ENCODE measurements at regions not wholly inside any gene's neighbourhood (a gene's known extent, or its start where the extent isn't known, plus 50 kb on each side); places are given as distances from the start of the nearest gene placed in this dataset.

DNA sequence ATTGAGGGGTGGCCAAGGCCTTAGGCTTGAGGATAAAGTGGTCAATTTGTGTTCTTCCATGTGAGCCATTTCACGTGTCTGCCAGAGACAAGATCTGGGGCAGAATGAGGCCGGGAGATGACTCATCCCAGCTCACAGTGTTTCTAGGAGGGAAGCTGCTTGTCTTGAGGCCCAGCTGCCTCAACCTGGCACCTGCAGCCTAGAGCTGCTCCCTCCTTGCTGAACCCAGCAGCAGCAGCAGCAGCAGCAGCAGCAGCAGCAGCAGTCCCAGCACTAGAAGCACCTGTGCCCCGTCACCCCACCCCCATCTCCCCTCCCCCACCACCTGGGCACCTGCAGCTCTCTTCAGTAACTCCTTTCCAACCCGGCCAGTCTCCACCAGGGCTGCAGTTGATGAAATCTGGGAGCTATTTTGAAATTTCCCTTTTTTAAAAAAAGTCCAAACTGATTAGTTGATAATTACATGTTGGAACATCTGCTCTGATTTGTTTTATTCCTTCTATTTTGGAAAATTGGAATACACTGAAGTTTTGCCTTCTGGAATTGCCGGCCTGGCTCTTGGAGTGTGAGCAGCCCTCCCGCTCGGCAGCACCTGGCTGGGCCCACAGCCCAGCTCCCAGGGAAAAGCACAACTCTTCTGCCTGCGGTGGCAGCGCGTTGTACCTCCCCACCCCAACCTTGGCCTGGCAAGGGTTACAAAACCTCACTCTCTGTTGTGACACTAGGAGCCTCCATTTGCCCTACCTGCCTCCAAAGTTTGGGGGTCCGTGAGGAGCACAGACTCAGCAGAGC lies 143.5 kb downstream of the NXPE2 start:
- Histone ChIP-seq H3K27ac (ENCODE audit: low read length) (no peak overlapping the region), H3K4me1 (ENCODE audit: control insufficient read depth, insufficient read depth, low read length) (no peaks in the 10 kb centered on the region), H3K36me3 (ENCODE audit: control insufficient read depth, insufficient read depth, low read length) (no peaks in the 10 kb centered on the region), H3K9me3 (ENCODE audit: control insufficient read depth, insufficient read depth, low read depth, low read length) (no peaks in the 10 kb centered on the region), H3K4me3 (ENCODE audit: low read depth in 2 of 2, low read length in 2 of 2) (no peak overlapping the region), H3K27me3 (ENCODE audit: control insufficient read depth, insufficient read depth, low read length) (no peaks in the 10 kb centered on the region)
- DNase-seq (ENCODE audit: low read depth, low spot score) (no peak), ATAC-seq (no peak)
- ChIA-PET CTCF (no interaction called here), POLR2A (no interaction called here)
- BruUV-seq (replicated peaks), result no TSS peak
- TF ChIP-seq TCF7L2 (IDR thresholded peaks at IDR 0.05; ENCODE audit: low read depth, low read length) (no peak), POLR2AphosphoS5 (IDR thresholded peaks at IDR 0.05; ENCODE audit: low read depth, low read length) (no peak), SIN3A (IDR thresholded peaks at IDR 0.05; ENCODE audit: borderline replicate concordance, insufficient read depth, low read depth, low read length) (no peak)
- TF ChIP-seq, protein P1, sequence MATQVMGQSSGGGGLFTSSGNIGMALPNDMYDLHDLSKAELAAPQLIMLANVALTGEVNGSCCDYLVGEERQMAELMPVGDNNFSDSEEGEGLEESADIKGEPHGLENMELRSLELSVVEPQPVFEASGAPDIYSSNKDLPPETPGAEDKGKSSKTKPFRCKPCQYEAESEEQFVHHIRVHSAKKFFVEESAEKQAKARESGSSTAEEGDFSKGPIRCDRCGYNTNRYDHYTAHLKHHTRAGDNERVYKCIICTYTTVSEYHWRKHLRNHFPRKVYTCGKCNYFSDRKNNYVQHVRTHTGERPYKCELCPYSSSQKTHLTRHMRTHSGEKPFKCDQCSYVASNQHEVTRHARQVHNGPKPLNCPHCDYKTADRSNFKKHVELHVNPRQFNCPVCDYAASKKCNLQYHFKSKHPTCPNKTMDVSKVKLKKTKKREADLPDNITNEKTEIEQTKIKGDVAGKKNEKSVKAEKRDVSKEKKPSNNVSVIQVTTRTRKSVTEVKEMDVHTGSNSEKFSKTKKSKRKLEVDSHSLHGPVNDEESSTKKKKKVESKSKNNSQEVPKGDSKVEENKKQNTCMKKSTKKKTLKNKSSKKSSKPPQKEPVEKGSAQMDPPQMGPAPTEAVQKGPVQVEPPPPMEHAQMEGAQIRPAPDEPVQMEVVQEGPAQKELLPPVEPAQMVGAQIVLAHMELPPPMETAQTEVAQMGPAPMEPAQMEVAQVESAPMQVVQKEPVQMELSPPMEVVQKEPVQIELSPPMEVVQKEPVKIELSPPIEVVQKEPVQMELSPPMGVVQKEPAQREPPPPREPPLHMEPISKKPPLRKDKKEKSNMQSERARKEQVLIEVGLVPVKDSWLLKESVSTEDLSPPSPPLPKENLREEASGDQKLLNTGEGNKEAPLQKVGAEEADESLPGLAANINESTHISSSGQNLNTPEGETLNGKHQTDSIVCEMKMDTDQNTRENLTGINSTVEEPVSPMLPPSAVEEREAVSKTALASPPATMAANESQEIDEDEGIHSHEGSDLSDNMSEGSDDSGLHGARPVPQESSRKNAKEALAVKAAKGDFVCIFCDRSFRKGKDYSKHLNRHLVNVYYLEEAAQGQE (IDR thresholded peaks at IDR 0.05; ENCODE audit: insufficient read depth in 1 of 2, low read depth in 2 of 2, low read length in 1 of 2), result no peak
- TF ChIP-seq, protein P2, sequence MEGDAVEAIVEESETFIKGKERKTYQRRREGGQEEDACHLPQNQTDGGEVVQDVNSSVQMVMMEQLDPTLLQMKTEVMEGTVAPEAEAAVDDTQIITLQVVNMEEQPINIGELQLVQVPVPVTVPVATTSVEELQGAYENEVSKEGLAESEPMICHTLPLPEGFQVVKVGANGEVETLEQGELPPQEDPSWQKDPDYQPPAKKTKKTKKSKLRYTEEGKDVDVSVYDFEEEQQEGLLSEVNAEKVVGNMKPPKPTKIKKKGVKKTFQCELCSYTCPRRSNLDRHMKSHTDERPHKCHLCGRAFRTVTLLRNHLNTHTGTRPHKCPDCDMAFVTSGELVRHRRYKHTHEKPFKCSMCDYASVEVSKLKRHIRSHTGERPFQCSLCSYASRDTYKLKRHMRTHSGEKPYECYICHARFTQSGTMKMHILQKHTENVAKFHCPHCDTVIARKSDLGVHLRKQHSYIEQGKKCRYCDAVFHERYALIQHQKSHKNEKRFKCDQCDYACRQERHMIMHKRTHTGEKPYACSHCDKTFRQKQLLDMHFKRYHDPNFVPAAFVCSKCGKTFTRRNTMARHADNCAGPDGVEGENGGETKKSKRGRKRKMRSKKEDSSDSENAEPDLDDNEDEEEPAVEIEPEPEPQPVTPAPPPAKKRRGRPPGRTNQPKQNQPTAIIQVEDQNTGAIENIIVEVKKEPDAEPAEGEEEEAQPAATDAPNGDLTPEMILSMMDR (IDR thresholded peaks at IDR 0.05), result no peak
- in situ Hi-C loops (cut with HindIII; ENCODE audit: low pct_unique_long_range_greater_than_20kb, low sequenced_read_pairs), result no loop called here
- intact Hi-C loops (cut with micrococcal nuclease; ENCODE audit: unreplicated experiment), result no loop called here

DNA sequence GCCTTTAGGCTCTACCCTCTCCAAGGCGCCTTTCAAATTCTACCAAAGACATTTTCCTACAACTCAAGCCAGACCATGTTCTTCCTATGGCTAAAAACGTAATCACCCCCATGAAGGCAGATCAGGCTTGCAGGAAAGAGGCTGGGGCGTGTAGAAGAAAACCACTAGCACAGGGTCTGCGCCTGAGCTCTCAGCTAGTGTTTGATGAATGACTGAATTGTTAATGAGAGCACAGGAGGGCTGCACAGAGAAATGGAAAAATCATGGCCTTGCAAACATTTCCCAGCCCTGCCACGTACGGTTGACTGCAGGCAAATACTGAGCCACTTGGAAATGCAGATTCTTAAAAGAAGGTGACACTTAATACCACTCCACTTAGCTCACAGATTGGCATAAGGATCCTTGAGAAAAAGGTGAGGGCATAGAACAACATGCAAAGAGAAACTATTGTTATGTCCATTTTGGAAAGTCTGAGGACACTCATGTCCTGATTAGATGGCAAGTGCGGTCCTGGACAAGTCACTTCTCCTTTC lies 148.6 kb downstream of the NXPE2 start:
- TF ChIP-seq SIN3A (IDR thresholded peaks at IDR 0.05; ENCODE audit: borderline replicate concordance, insufficient read depth, low read depth, low read length), result no peak
- ATAC-seq (no peak), DNase-seq (ENCODE audit: low read depth, low spot score) (no peak)
- no peak overlapping the region for H3K4me3 ChIP-seq (ENCODE audit: low read depth in 2 of 2, low read length in 2 of 2)
- no peak overlapping the region for H3K27ac ChIP-seq (ENCODE audit: low read length)
- no TSS peak for BruUV-seq (replicated peaks)
- in situ Hi-C loops (cut with HindIII; ENCODE audit: low pct_unique_long_range_greater_than_20kb, low sequenced_read_pairs), result no loop called here
- ChIA-PET CTCF (no interaction called here), POLR2A (no interaction called here)
- H3K36me3 ChIP-seq (ENCODE audit: control insufficient read depth, insufficient read depth, low read length), result no peaks in the 10 kb centered on the region
- intact Hi-C loops (cut with micrococcal nuclease; ENCODE audit: unreplicated experiment), result no loop called here
- no peaks in the 10 kb centered on the region for H3K9me3 ChIP-seq (ENCODE audit: control insufficient read depth, insufficient read depth, low read depth, low read length)
- H3K4me1 ChIP-seq (ENCODE audit: control insufficient read depth, insufficient read depth, low read length), result no peaks in the 10 kb centered on the region
- H3K27me3 ChIP-seq (ENCODE audit: control insufficient read depth, insufficient read depth, low read length), result no peaks in the 10 kb centered on the region

DNA sequence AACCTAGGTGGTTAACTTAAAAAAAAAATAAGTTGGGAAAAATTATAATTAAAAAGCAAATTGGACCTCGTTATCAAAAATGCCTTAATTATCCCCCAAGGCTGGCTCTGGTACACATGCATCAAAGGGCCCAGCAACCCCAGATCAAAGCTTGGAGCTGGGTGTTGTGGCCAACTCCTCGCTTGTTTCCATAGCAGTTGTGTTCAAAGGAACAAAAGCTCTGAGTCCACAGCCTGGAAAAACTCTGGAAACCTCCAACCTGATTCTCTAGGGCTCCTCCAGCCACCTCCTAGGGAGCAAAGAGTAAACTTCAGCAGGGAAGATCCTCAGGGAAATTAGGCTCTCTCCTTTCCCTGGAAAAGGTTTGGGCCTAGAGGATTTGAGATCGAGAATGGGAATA lies 149.4 kb downstream of the NXPE2 start:
- ChIA-PET POLR2A (no interaction called here), CTCF (no interaction called here)
- in situ Hi-C loops (cut with HindIII; ENCODE audit: low pct_unique_long_range_greater_than_20kb, low sequenced_read_pairs) (no loop called here), intact Hi-C loops (cut with micrococcal nuclease; ENCODE audit: unreplicated experiment) (no loop called here)
- Histone ChIP-seq H3K4me3 (ENCODE audit: low read depth in 2 of 2, low read length in 2 of 2) (no peak overlapping the region), H3K27ac (ENCODE audit: low read length) (no peak overlapping the region), H3K4me1 (ENCODE audit: control insufficient read depth, insufficient read depth, low read length) (no peaks in the 10 kb centered on the region), H3K27me3 (ENCODE audit: control insufficient read depth, insufficient read depth, low read length) (no peaks in the 10 kb centered on the region), H3K36me3 (ENCODE audit: control insufficient read depth, insufficient read depth, low read length) (no peaks in the 10 kb centered on the region), H3K9me3 (ENCODE audit: control insufficient read depth, insufficient read depth, low read depth, low read length) (no peaks in the 10 kb centered on the region)
- DNase-seq (ENCODE audit: low read depth, low spot score) (no peak), ATAC-seq (no peak)
- no TSS peak for BruUV-seq (replicated peaks)
- TF ChIP-seq, protein P1 (IDR thresholded peaks at IDR 0.05; ENCODE audit: insufficient read depth in 1 of 2, low read depth in 2 of 2, low read length in 1 of 2), result no peak
- TF ChIP-seq SIN3A (IDR thresholded peaks at IDR 0.05; ENCODE audit: borderline replicate concordance, insufficient read depth, low read depth, low read length), result no peak

Measured in Panc1 (cell line).